GM19193 (cell line): ENCODE measurements at regions not wholly inside any gene's neighbourhood (a gene's known extent, or its start where the extent isn't known, plus 50 kb on each side); places are given as distances from the start of the nearest gene placed in this dataset.

ENCODE experiments used
- POLR2A ChIP-seq: IDR thresholded peaks from 4 replicates; pipeline ENCODE4 v1.6.1; 2011; ENCODE audit not compliant: insufficient read depth, insufficient read length; ENCODE audit errors: extremely low read depth

- no peak for TF ChIP-seq POLR2A
Observed at GRCh38 chr4:3828546-3828945, 62.4 kb downstream of the ADRA2C start.

- no peak for TF ChIP-seq POLR2A
Observed at GRCh38 chr4:3829211-3829955, 63.2 kb downstream of the ADRA2C start.

GRCh38 chr4:3829956-3830773, 64.0 kb downstream of the ADRA2C start:
- TF ChIP-seq POLR2A = no peak

GRCh38 chr4:3830774-3831528, 64.8 kb downstream of the ADRA2C start:
- no peak for TF ChIP-seq POLR2A

- no peak for TF ChIP-seq POLR2A
Observed at GRCh38 chr4:3831529-3832150, 65.5 kb downstream of the ADRA2C start.

- no peak for TF ChIP-seq POLR2A
Observed at GRCh38 chr4:3832536-3833220, 66.5 kb downstream of the ADRA2C start.

- TF ChIP-seq POLR2A = no peak
Observed at GRCh38 chr4:3833326-3833989, 67.3 kb downstream of the ADRA2C start.

- no peak for TF ChIP-seq POLR2A
Observed at GRCh38 chr4:3834186-3834662, 68.0 kb downstream of the ADRA2C start.

- no peak for TF ChIP-seq POLR2A
Observed at GRCh38 chr4:3834663-3835521, 68.7 kb downstream of the ADRA2C start.

GRCh38 chr4:3835527-3836405, 69.6 kb downstream of the ADRA2C start:
- TF ChIP-seq POLR2A = no peak

GRCh38 chr4:3836406-3836755, 70.2 kb downstream of the ADRA2C start:
- TF ChIP-seq POLR2A = no peak
